Left ventricle myocardium superior (tissue), 1 donor: ENCODE measurements at regions not wholly inside any gene's neighbourhood (a gene's known extent, or its start where the extent isn't known, plus 50 kb on each side); places are given as distances from the start of the nearest gene placed in this dataset.
"Not testable (repeated sequence)": the region's sequence is repeated elsewhere in the genome, so short reads cannot be mapped to it uniquely, and the experiment has no call there.

Experiments
- ATAC-seq: fragments of 200-7000 bp; cut with Tn5 transposase; one replicate; pipeline ENCODE4 v1.9.1; 2020; ENCODE audit warnings: mild to moderate bottlenecking, moderate library complexity
- DNase-seq: peaks from one replicate; pipeline ENCODE4 v3.0.0-alpha.2; 2020
- intact Hi-C: fragments of 100-400 bp; cut with micrococcal nuclease; formaldehyde crosslinking; loops from one replicate; pipeline ENCODE4 v1.11.0; 2022
- donor health status: DM: no; HTN: yes; CAD: no; lungs with severe emphysema.

- intact Hi-C loops = loop anchor here (10.0 kb wide), 1 partner anchor 96 kb away; no protein-coding TSS in a partner anchor
- ATAC-seq (no peak), DNase-seq (no peak)
Measured at GRCh38 chr17:77328823-77329740, 188.3 kb downstream of the SEC14L1 start.

- ATAC-seq = no peak
- intact Hi-C loops = loop anchor here (2.0 to 10.0 kb wide), 2 partner anchors 95 to 165 kb away; no protein-coding TSS in a partner anchor
Measured at GRCh38 chr17:77329741-77330531, 189.2 kb downstream of the SEC14L1 start.

GRCh38 chr17:77330602-77331081 is 189.9 kb downstream of the SEC14L1 start:
- DNase-seq = no peak

More at GRCh38 chr17:77329741-77330531, 189.2 kb downstream of the SEC14L1 start:
- no peak for DNase-seq

GRCh38 chr17:77331301-77331864 is 190.6 kb downstream of the SEC14L1 start:
- peak; percentile 96 for DNase-seq
- ATAC-seq = peak; percentile 86
- intact Hi-C loops = loop anchor here (2.0 kb wide), 1 partner anchor 163 kb away; no protein-coding TSS in a partner anchor

More at GRCh38 chr17:77330602-77331081, 189.9 kb downstream of the SEC14L1 start:
- intact Hi-C loops = loop anchor here (2.0 kb wide), 1 partner anchor 164 kb away; no protein-coding TSS in a partner anchor
- no peak for ATAC-seq

GRCh38 chr17:77332034-77332971 is 191.5 kb downstream of the SEC14L1 start:
- DNase-seq = no peak
- no peak for ATAC-seq
- intact Hi-C loops = no loop called here

GRCh38 chr17:77332981-77333685 is 192.4 kb downstream of the SEC14L1 start:
- DNase-seq = no peak
- ATAC-seq = no peak
- intact Hi-C loops = no loop called here

- DNase-seq (no peak), ATAC-seq (no peak)
- intact Hi-C loops = no loop called here
Measured at GRCh38 chr17:77337150-77337549, 196.4 kb downstream of the SEC14L1 start.

- DNase-seq (no peak), ATAC-seq (no peak)
- intact Hi-C loops = no loop called here
Measured at GRCh38 chr17:77341069-77341541, 200.3 kb downstream of the SEC14L1 start.

GRCh38 chr17:77342656-77342990 is 201.9 kb downstream of the SEC14L1 start:
- ATAC-seq, intact Hi-C loops, DNase-seq: not testable (repeated sequence)

- intact Hi-C loops = no loop called here
- ATAC-seq (no peak), DNase-seq (no peak)
Measured at GRCh38 chr17:77343031-77343800, 202.4 kb downstream of the SEC14L1 start.

GRCh38 chr17:77344038-77344437 is 203.3 kb downstream of the SEC14L1 start:
- intact Hi-C loops = no loop called here
- DNase-seq (no peak), ATAC-seq (no peak)

GRCh38 chr17:77345260-77345910 is 204.6 kb downstream of the SEC14L1 start:
- peak; percentile 51 for DNase-seq
- intact Hi-C loops = no loop called here
- peak; percentile 42 for ATAC-seq

GRCh38 chr17:77346765-77347164 is 206.0 kb downstream of the SEC14L1 start:
- ATAC-seq = no peak
- intact Hi-C loops = no loop called here
- no peak for DNase-seq

- no peak for DNase-seq
- no peak for ATAC-seq
- intact Hi-C loops = no loop called here
Measured at GRCh38 chr17:77347544-77347943, 206.8 kb downstream of the SEC14L1 start.

- no peak for DNase-seq
- intact Hi-C loops = no loop called here
- ATAC-seq = peak; percentile 3
Measured at GRCh38 chr17:77349976-77350830, 209.4 kb downstream of the SEC14L1 start.

- DNase-seq (no peak), ATAC-seq (no peak)
- intact Hi-C loops = no loop called here
Measured at GRCh38 chr17:77352441-77352840, 211.7 kb downstream of the SEC14L1 start.
